HG03378 (cell line): ENCODE measurements at regions not wholly inside any gene's neighbourhood (a gene's known extent, or its start where the extent isn't known, plus 50 kb on each side); places are given as distances from the start of the nearest gene placed in this dataset.

ENCODE experiments used
- ATAC-seq: cut with Tn5 transposase; IDR thresholded peaks from one replicate; pipeline ENCODE4 v1.9.1; 2021; ENCODE audit warnings: mild to moderate bottlenecking, moderate library complexity; ENCODE audit not compliant: unreplicated experiment

DNA sequence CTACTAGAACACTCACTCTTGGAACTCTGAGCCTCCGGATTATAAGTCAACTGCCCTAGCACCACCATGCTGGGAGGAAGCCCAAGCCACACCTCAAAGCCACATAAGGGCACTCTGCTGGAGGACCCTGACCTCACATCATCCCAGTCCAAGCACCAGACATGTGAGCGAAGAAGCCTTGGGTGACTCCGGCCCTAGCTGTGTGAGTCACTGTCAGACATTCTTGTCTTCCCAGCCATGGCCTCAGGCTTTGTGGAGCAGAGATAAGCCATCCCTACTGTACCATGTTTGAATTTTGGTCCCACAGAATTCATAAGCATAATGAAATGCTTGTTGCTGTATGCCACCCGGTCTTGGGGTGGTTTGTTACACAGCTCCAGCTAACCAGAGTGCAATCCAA is 247.7 kb downstream of the SOD2 start:
- ATAC-seq, result no peak

DNA sequence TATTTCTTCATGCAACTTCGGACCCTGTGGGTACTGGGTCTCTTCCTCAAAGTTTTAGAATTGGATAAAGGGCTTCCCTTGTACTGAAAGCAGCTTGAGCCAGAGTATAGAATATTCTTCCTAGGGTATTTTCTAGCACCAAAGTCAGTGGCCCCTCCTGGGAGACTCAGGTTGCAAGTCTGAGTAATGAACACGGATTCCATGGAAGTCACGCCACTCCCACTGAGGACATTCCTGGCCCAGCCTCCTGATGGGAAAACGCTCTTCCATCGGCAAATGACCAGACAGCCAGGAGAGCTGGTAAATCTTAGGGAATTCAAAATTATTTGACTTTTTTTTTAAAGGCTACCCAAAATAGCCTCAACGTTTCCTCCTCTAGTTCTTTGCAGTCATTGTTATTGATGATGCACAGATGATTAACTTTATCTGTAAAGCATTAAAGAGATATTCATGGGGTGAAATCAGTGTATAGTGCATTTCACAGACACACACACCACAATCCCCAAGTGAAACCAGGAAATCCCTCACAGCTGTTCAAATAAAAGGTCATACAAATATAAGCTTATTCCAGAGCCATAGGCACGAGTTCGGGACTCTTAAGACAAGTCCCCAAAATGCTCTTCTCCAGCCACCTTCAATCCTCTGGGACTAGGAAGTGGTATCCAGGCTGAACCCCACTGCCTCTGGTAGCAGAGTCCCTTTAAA is 248.8 kb downstream of the SOD2 start:
- ATAC-seq, result no peak

DNA sequence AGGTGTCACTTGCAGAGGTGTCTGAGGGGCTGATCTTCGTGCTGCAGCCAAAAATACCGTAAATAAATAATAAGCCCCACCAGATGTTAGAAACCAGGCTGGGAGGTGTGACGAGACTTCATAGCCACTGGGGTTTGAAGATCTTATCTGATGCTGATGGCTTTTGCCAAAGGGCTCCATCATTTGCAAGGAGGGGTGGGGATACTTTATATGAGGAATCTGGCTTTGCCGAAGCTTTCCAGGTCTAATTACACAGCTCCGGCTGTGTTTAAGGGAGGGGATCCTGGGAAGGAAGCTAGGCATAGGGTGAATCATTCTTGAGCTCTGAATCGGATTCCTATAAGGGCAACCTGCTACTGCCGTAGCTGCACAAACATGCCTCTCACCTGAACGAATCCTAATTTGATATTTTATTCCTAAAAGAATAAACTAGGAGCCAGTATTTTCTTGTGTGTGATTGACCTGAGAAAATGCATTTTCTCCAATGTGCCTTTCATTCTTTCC is 249.6 kb downstream of the SOD2 start:
- ATAC-seq, result no peak

GRCh38 chr6:159441704-159441981 is 251.4 kb downstream of the SOD2 start:
- ATAC-seq, result no peak

DNA sequence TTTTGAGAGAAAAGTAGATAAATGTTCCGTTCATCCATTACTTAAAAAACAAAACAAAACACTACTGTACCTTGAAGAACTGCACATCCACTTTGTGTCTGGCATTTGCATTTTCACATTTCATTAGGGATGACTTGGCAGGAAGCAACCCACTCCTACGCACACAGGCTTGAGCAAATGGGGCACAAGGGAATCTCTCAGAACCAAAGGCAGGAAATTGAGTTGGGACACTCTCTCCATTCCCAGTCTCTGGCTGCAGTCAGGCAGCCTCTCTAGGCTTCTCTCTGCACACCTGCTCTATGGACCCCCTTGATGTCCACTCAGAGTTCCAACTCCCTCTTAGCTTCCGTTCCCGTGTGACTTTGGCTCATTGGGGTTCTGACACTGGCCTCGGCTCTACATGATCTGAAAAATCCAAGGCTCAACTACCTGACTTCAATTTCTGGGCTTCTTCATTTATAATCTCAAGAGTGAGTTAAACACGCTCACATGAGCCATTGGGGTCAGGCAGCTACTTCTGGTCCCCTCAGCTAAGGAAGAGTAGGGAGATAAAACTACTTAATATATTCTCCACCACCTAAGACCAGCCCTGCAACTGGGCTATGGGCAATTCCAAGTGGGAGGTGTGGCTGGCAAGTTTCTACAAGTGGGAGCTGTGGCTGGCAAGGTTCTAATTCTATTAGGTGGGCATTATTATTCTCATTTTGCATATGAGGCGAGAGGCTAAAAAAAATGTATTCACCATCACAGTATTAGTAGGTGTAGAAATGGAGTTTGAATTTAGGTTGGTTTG is 251.9 kb downstream of the SOD2 start:
- no peak for ATAC-seq

GRCh38 chr6:159440349-159440748 is 252.7 kb downstream of the SOD2 start:
- no peak for ATAC-seq

GRCh38 chr6:159439651-159440050 is 253.4 kb downstream of the SOD2 start:
- ATAC-seq, result no peak

DNA sequence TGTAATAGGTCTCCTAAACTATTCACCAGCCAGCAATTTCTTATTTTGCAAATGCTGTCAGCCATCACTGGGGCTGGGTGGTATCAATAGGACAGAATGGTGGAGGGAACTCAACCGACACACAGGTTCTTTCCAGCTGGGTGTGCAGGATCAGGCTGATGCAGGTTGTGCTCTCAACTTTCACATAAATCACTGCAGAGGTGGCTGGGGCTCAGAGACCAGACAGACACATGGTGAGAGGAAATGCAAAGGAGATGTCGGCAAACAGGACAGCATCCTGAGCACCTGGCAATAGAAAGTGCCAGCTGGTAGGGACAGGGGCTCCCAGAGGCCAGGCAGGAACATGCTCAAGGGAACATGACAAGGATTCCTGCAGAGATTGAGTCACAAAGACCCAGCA is 254.9 kb downstream of the SOD2 start:
- ATAC-seq, result no peak

GRCh38 chr6:159436581-159436980 is 256.5 kb downstream of the SOD2 start:
- ATAC-seq, result no peak

- no peak for ATAC-seq
Observed at GRCh38 chr6:159435701-159436100, 257.3 kb downstream of the SOD2 start.

- no peak for ATAC-seq
Observed at GRCh38 chr6:159434410-159434809, 258.6 kb downstream of the SOD2 start.

- no peak for ATAC-seq
Observed at GRCh38 chr6:159433550-159433949, 259.5 kb downstream of the SOD2 start.

GRCh38 chr6:159431750-159432149 is 261.3 kb downstream of the SOD2 start:
- no peak for ATAC-seq

DNA sequence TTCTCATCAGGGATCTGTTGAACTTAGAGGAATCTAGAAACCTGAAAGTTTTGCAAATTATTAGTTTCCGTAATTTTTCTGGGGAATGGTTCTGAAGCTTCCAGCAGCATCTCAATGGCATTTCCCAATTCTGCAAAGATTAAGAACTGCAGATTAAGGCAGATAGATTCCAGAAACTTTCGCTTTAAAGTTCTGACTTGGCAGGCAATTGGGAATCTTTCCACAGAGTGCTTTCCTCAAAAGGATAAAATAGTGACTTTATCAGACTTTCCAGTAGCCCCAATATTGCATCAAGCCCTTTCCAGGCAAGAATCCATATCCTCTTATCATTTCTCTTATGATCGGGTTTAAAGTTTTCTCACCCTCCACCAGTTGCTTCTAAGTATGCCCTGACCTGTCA is 261.1 kb downstream of the FNDC1 start:
- no peak for ATAC-seq

DNA sequence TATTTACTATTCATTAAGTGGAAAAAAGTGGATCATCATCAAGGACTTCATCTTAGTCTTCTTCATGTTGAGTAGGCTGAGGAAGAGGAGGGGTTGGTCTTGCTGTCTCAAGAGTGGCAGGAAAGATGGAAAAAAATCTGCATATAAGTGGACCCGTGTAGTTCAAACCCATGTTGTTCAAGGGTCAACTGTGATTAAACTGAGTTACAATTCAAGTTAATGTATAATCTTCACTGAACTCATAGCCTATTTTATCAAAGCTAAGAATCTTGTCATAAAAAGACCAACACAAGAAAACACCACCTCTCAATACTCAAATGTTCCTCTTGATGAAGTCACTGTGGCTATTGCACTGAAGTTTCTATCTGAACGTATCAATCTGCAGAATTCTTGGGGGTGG is 260.2 kb downstream of the FNDC1 start:
- no peak for ATAC-seq

GRCh38 chr6:159427771-159428170 is 258.6 kb downstream of the FNDC1 start:
- ATAC-seq, result no peak

DNA sequence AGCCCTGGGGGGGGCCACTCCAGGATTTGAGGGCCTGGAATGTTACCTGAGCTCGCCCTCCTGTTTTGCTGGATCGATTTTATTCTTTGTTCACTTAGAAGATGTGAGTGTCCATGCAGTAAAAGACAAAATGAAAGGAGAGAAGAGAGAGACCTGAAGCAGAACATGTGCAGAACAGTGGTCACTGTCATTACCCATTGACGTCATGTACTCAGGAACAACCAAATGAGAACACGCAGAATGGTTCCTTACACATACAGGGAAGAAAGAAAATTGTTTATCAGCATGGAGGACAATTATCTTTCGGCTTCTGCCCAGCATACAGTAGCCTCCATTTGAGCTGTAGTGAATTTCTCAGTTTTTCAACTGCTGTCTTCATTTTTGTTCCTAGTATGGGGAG is 258.1 kb downstream of the FNDC1 start:
- no peak for ATAC-seq

DNA sequence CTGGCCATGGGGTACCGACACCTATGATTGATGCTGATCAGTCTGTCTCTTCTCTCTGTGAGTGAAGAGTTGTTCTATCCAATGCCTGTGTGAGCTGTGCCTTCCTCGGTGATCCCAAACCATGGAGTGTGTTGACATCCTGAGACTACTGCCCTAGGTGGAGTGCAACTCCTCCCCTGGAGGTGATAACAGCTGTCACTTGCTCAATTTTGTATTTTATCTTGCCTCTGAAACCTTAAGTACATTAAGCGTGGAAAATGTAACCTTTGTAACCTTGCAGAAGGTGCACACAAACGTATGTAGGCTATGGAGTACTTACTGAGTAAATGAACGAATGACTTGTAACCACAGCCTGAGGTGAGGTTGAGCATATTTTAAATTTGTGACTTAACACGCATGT is 256.2 kb downstream of the FNDC1 start:
- ATAC-seq, result no peak

GRCh38 chr6:159422041-159422984 is 253.1 kb downstream of the FNDC1 start:
- ATAC-seq, result no peak

DNA sequence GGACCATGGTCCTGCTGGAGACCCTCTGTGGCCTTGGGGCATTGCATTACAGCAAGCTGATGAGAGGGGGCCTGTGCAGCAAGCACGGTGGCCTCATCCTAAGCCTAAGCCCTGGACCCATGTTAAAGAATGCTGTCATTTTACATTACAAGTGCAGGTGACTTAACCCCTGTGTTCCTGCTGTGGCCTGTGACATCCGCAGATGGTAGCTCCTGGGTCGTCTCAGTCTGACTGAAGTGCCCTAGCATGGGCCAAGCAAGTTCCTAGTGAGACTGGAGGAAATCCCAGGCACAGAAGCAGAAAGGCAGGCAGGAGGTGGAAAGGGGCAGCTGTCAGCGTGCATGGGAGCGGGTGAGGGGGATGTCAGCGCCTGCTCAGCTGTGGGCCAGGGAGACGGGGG is 252.4 kb downstream of the FNDC1 start:
- ATAC-seq, result no peak

- no peak for ATAC-seq
Observed at GRCh38 chr6:159418997-159419396, 249.8 kb downstream of the FNDC1 start.
